Spleen (tissue), 11 donors: ENCODE measurements at regions not wholly inside any gene's neighbourhood (a gene's known extent, or its start where the extent isn't known, plus 50 kb on each side); places are given as distances from the start of the nearest gene placed in this dataset.

ENCODE experiments used
- DNase-seq: peaks from one replicate; pipeline ENCODE4 v3.0.0-alpha.2; 2020
- H3K27ac ChIP-seq, 8 donors: fragments of 200-600 bp; sonication (generic) in 7 of 8; 1 replicate in 4 of 8; 2 replicates in 4 of 8; pipeline versions ENCODE4 v1.5.0 to v1.8.0; 2016 to 2021; ENCODE audit warnings: inconsistent platforms in 4 of 8, mild to moderate bottlenecking in 4 of 8, moderate library complexity in 1 of 8
- H3K27me3 ChIP-seq, 7 donors: fragments of 200-600 bp; sonication (generic) in 6 of 7; replicated peaks in 1 of 7; 1 replicate in 4 of 7; 2 replicates in 3 of 7; pipeline versions ENCODE4 v1.5.0 to v1.8.0; 2016 to 2021; ENCODE audit warnings: inconsistent platforms in 3 of 7, mild to moderate bottlenecking in 1 of 7
- H3K36me3 ChIP-seq, 6 donors: fragments of 200-600 bp; sonication (generic) in 5 of 6; 1 replicate in 4 of 6; 2 replicates in 2 of 6; pipeline versions ENCODE4 v1.5.0 to v1.8.0; 2016 to 2021; ENCODE audit warnings: inconsistent platforms in 2 of 6
- H3K4me1 ChIP-seq, 6 donors: fragments of 200-600 bp; sonication (generic) in 5 of 6; 1 replicate in 3 of 6; 2 replicates in 3 of 6; pipeline versions ENCODE4 v1.5.0 to v1.8.0; 2016 to 2021; ENCODE audit warnings: inconsistent platforms in 3 of 6
- H3K4me3 ChIP-seq, 8 donors: fragments of 200-600 bp; sonication (generic) in 7 of 8; 1 replicate in 4 of 8; 2 replicates in 4 of 8; pipeline versions ENCODE4 v1.5.0 to v1.8.0; 2016 to 2021; ENCODE audit warnings: inconsistent platforms in 4 of 8, mild to moderate bottlenecking in 4 of 8, moderate library complexity in 2 of 8
- H3K9me3 ChIP-seq, 8 donors: fragments of 200-600 bp; sonication (generic) in 7 of 8; 1 replicate in 4 of 8; 2 replicates in 4 of 8; pipeline versions ENCODE4 v1.5.0 to v1.8.0; 2016 to 2021; ENCODE audit warnings: inconsistent platforms in 4 of 8
- POLR2A ChIP-seq, 3 donors: fragments of 450-650 bp; IDR thresholded peaks; one replicate each; pipeline ENCODE4 v1.5.1; 2017; ENCODE audit warnings: antibody characterized with exemption in 3 of 3, mild to moderate bottlenecking in 1 of 3
- POLR2AphosphoS5 ChIP-seq, 3 donors: sonication (generic); formaldehyde crosslinking; IDR thresholded peaks; one replicate each; pipeline ENCODE4 v1.5.1; 2017; ENCODE audit warnings: antibody characterized with exemption in 3 of 3
- WGBS, 5 donors: extraction: QIAGEN DNeasy Blood & Tissue Kit in 3 of 5; methylation state at CpG; one replicate each; pipeline versions ENCODE4 v1.1.5 to v1.1.7; 2013 to 2018; 5-methylcytosine and 5-hydroxymethylcytosine counted together
- intact Hi-C: fragments of 100-400 bp; cut with DNase I; formaldehyde crosslinking; loops from one replicate; pipeline ENCODE4 v1.15.0; 2023; ENCODE audit warnings: low total_unique reads
- TF ChIP-seq, protein P1 (sequence below), 11 experiments: fragments of 200-600 bp in 7 of 11; fragments of 450-650 bp in 4 of 11; sonication (generic) in 4 of 11; IDR thresholded peaks in 8 of 11; conservative IDR thresholded peaks in 3 of 11; 1 replicate in 7 of 11; 2 replicates in 4 of 11; pipeline versions ENCODE4 v1.4.0 to v1.8.0; 2016 to 2021; ENCODE audit warnings: antibody characterized with exemption in 11 of 11, inconsistent platforms in 4 of 11, mild to moderate bottlenecking in 1 of 11
- donor health status: healthy with polysubstance abuse.
- donor health status: DM: no; HTN: no; CAD: no; lungs with moderate emphysema.
- donor health status: DM: no; HTN: no; CAD: no.
- donor health status: Bipolar disorder and iron deficiency.
- donor health status: healthy.
- donor health status: DM: no; HTN: no; CAD: no.
- donor health status: DM: yes; HTN: yes; CAD: no.

DNA sequence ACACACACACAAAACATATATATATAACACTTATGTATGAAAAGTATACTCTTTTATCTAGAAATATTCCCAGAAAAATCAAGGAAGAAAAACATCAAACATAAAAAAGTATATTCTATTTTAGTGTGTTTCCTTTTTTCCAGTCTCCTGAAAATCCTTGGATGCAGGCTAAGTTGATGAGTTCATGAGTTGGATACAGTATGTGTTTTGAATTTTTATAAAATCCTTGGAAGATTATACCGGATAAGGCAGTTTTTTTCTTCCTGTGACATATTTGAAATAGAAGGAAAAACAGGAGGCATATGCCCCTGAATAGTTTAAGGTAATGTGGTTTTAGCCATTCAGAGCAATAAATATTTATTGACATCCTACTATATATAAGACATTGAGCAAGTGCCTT, 203.6 kb downstream of the SNX18 start:
- Histone ChIP-seq H3K4me1 (peaks cover 0 to 28% (median 8%) of the 10 kb centered on the region in 6 donors), H3K27me3 (no peaks in the 10 kb centered on the region), H3K36me3 (no peaks in the 10 kb centered on the region), H3K4me3 (no peak overlapping the region), H3K9me3 (peaks cover 0 to 9% (median 0%) of the 10 kb centered on the region in 8 donors), H3K27ac (no peak overlapping the region)
- no peak for DNase-seq
- TF ChIP-seq POLR2A (IDR thresholded peaks at IDR 0.05) (no peak), POLR2AphosphoS5 (IDR thresholded peaks at IDR 0.05) (no peak)
- TF ChIP-seq, protein P1, sequence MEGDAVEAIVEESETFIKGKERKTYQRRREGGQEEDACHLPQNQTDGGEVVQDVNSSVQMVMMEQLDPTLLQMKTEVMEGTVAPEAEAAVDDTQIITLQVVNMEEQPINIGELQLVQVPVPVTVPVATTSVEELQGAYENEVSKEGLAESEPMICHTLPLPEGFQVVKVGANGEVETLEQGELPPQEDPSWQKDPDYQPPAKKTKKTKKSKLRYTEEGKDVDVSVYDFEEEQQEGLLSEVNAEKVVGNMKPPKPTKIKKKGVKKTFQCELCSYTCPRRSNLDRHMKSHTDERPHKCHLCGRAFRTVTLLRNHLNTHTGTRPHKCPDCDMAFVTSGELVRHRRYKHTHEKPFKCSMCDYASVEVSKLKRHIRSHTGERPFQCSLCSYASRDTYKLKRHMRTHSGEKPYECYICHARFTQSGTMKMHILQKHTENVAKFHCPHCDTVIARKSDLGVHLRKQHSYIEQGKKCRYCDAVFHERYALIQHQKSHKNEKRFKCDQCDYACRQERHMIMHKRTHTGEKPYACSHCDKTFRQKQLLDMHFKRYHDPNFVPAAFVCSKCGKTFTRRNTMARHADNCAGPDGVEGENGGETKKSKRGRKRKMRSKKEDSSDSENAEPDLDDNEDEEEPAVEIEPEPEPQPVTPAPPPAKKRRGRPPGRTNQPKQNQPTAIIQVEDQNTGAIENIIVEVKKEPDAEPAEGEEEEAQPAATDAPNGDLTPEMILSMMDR (IDR thresholded peaks at IDR 0.05 in 8 of 11, conservative IDR thresholded peaks at IDR 0.05 in 3 of 11): no peak
- intact Hi-C loops: no loop called here
- WGBS, 5 donors: 73 to 93% (median 88%) methylated on average over 1 of the region's 1 CpG

DNA sequence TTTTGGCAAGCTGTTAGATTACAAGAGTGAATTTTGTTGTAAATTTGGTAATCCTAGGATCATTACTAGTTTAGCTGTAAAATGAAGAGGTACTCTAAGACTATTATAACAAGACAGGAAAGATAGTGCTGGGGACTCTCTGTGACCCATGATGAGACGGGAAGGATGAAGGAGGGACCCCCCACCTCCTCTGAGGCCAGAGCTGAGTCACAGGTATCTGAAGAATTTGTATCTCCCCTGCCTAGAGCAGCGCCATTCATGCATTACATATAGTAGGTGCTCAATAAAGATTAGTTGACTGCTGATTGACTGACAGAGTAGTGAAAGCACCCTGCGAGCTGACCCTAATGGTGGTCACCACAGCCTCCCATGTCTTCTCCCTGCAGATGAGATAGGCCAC, 202.8 kb downstream of the SNX18 start:
- 63 to 93% (median 72%) methylated on average over 3 of the region's 3 CpGs for WGBS, 5 donors
- Histone ChIP-seq H3K9me3 (peaks cover 0 to 9% (median 0%) of the 10 kb centered on the region in 8 donors), H3K27me3 (no peaks in the 10 kb centered on the region), H3K27ac (no peak overlapping the region), H3K36me3 (no peaks in the 10 kb centered on the region), H3K4me3 (no peak overlapping the region), H3K4me1 (peaks cover 0 to 28% (median 8%) of the 10 kb centered on the region in 6 donors)
- DNase-seq: no peak
- intact Hi-C loops: no loop called here
- TF ChIP-seq, protein P1 (IDR thresholded peaks at IDR 0.05 in 8 of 11, conservative IDR thresholded peaks at IDR 0.05 in 3 of 11): no peak
- no peak for TF ChIP-seq POLR2A (IDR thresholded peaks at IDR 0.05)

DNA sequence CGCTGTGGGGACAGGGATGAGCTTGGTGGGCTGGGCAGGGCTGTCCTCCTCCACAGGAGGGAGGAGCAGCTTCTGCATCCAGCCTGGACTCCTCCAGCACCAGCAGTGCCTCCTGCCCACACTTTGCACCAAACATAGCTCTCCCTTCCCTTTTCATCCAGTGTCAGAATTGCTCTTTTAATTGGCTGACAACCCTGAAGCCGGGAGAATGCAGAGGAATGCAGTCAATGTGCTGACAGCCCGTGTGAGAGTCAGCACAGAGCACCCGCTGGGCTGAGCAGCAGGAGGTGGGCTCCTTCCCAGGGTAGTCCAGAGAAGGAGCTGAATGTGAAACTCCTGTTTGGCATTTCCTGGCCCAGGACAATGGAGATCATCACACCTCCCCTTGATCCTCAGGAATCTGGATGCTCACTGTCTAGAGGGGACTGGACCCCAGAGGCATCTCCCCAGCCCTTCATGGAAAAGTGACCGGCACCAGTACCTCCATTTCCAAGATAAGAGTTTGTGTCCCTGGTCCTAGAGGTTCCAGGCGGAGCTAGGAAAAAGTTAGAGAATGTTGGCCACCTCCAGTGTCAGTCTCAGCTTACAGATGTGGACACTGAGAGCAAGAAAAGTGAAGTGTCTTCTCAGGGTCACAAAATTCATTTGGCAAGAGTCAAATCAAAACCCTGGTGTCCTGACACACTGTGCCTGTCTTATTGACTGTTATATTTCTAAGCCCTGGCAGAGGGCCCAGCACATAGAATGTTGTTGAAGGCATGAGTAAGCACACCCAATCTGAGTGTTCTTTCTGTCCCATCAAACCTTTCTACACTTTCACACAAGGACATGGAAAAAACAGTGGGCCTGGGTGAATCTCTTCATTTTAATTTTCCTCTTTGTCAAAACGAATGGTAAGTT, 202.1 kb downstream of the SNX18 start:
- TF ChIP-seq, protein P1 (IDR thresholded peaks at IDR 0.05 in 8 of 11, conservative IDR thresholded peaks at IDR 0.05 in 3 of 11): no peak
- peaks cover 0 to 28% (median 8%) of the 10 kb centered on the region in 6 donors for H3K4me1 ChIP-seq
- H3K27me3 ChIP-seq: peaks cover 0 to 3% (median 0%) of the 10 kb centered on the region in 7 donors
- peak overlapping the region in 2 of 8 donors; percentile 9 to 24 for H3K27ac ChIP-seq
- WGBS, 5 donors: 58 to 79% (median 69%) methylated on average over 7 of the region's 7 CpGs
- H3K4me3 ChIP-seq: no peak overlapping the region
- intact Hi-C loops: no loop called here
- H3K36me3 ChIP-seq: no peaks in the 10 kb centered on the region
- no peak for DNase-seq
- peaks cover 0 to 9% (median 0%) of the 10 kb centered on the region in 8 donors for H3K9me3 ChIP-seq

DNA sequence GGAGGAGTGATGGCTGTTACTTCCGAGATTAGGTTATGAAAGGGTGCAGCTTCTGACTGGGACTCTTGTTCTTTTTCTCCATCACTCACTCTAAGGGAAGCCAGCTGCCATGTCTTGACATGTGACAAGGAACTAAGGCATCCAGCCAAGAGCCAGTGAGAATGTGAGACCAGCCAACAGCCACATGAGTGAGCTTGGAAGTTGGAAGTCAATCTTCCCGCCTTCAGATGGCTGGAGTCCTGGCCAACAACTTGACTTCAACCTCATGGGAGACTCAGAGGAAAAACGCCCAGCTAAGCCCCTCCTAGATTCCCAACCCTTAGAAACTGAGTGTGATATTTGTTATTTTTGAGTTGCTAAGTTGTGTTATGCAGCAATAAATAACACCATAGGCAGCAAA, 201.1 kb downstream of the SNX18 start:
- Histone ChIP-seq H3K27me3 (peaks cover 0 to 5% (median 0%) of the 10 kb centered on the region in 7 donors), H3K27ac (no peak overlapping the region), H3K9me3 (peaks cover 0 to 9% (median 0%) of the 10 kb centered on the region in 8 donors), H3K4me1 (peaks cover 0 to 28% (median 8%) of the 10 kb centered on the region in 6 donors), H3K4me3 (no peak overlapping the region), H3K36me3 (no peaks in the 10 kb centered on the region)
- no peak for DNase-seq
- TF ChIP-seq POLR2AphosphoS5 (IDR thresholded peaks at IDR 0.05): peak in 1 of 3 donors; percentile 21
- no peak for TF ChIP-seq POLR2A (IDR thresholded peaks at IDR 0.05)
- 74 to 88% (median 78%) methylated on average over 3 of the region's 3 CpGs for WGBS, 5 donors
- intact Hi-C loops: no loop called here
